ENCODE measurements at regions not wholly inside any gene's neighbourhood (a gene's known extent, or its start where the extent isn't known, plus 50 kb on each side); places are given as distances from the start of the nearest gene placed in this dataset.

- Histone ChIP-seq H3K36me3 (ENCODE audit: insufficient read depth, low read length) (no peaks in the 10 kb centered on the region), H3K4me3 (ENCODE audit: low read length) (no peak overlapping the region), H3K9me3 (ENCODE audit: low read length) (no peaks in the 10 kb centered on the region), H3K27me3 (ENCODE audit: insufficient read depth, low read depth, low read length) (no peaks in the 10 kb centered on the region), H3F3A (ENCODE audit: insufficient read depth, low read length, poor library complexity, severe bottlenecking) (no peaks in the 10 kb centered on the region), H3K27ac (ENCODE audit: low read length) (no peak overlapping the region), H3K79me2 (replicated peaks; ENCODE audit: insufficient read depth, low read length) (no peaks in the 10 kb centered on the region), H3K9me2 (ENCODE audit: insufficient read depth, low read length) (no peaks in the 10 kb centered on the region), H3K9ac (ENCODE audit: low read length) (no peak overlapping the region), H3K4me2 (ENCODE audit: low read length) (no peak overlapping the region), H4K20me1 (ENCODE audit: insufficient read depth) (no peaks in the 10 kb centered on the region), H2AFZ (ENCODE audit: low read depth, low read length) (no peak overlapping the region)
- TF ChIP-seq, protein P1, sequence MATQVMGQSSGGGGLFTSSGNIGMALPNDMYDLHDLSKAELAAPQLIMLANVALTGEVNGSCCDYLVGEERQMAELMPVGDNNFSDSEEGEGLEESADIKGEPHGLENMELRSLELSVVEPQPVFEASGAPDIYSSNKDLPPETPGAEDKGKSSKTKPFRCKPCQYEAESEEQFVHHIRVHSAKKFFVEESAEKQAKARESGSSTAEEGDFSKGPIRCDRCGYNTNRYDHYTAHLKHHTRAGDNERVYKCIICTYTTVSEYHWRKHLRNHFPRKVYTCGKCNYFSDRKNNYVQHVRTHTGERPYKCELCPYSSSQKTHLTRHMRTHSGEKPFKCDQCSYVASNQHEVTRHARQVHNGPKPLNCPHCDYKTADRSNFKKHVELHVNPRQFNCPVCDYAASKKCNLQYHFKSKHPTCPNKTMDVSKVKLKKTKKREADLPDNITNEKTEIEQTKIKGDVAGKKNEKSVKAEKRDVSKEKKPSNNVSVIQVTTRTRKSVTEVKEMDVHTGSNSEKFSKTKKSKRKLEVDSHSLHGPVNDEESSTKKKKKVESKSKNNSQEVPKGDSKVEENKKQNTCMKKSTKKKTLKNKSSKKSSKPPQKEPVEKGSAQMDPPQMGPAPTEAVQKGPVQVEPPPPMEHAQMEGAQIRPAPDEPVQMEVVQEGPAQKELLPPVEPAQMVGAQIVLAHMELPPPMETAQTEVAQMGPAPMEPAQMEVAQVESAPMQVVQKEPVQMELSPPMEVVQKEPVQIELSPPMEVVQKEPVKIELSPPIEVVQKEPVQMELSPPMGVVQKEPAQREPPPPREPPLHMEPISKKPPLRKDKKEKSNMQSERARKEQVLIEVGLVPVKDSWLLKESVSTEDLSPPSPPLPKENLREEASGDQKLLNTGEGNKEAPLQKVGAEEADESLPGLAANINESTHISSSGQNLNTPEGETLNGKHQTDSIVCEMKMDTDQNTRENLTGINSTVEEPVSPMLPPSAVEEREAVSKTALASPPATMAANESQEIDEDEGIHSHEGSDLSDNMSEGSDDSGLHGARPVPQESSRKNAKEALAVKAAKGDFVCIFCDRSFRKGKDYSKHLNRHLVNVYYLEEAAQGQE (IDR thresholded peaks at IDR 0.05; ENCODE audit: borderline replicate concordance): no peak
- TF ChIP-seq RAD21 (conservative IDR thresholded peaks at IDR 0.05): no peak
- TF ChIP-seq CTCF (IDR thresholded peaks at IDR 0.05; ENCODE audit: poor library complexity, severe bottlenecking): no peak
- TF ChIP-seq SMC3 (conservative IDR thresholded peaks at IDR 0.05; ENCODE audit: poor library complexity): no peak
- no peak for TF ChIP-seq POLR2AphosphoS5 (IDR thresholded peaks at IDR 0.05)
- no peak for TF ChIP-seq MXI1 (conservative IDR thresholded peaks at IDR 0.05; ENCODE audit: poor library complexity, severe bottlenecking)
These were observed 405.1 kb upstream of the CYRIA start for GRCh38 chr2:17070711-17071110.

DNA sequence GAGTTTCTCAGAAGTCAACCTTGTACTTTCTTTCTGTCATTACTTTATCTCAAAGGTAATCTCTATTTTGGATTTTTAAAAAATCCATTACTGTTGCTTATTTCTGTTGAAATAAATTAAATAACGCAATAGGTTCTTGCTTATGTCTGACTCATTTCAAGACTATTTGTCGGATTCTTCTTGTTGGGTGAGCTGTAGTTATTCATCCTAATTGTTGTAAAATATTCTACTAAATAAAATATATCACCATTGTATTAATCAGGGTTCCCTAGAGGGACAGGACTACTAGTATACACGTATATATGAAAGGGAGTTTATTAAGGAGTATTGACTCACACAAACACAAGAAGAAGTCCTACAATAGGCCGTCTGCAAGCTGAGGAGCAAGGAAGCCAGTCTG is 403.9 kb upstream of the CYRIA start:
- H3K4me2 ChIP-seq (ENCODE audit: low read length): no peak overlapping the region

More for the DNA sequence above, 403.9 kb upstream of the CYRIA start:
- no peaks in the 10 kb centered on the region for H3K9me2 ChIP-seq (ENCODE audit: insufficient read depth, low read length)
- TF ChIP-seq TAF1 (IDR thresholded peaks at IDR 0.05; ENCODE audit: low read depth) (no peak), MXI1 (conservative IDR thresholded peaks at IDR 0.05; ENCODE audit: poor library complexity, severe bottlenecking) (no peak), CTCF (IDR thresholded peaks at IDR 0.05; ENCODE audit: poor library complexity, severe bottlenecking) (no peak), RAD21 (conservative IDR thresholded peaks at IDR 0.05) (no peak), SMC3 (conservative IDR thresholded peaks at IDR 0.05; ENCODE audit: poor library complexity) (no peak), EP300 (conservative IDR thresholded peaks at IDR 0.05; ENCODE audit: poor library complexity, severe bottlenecking) (no peak), POLR2AphosphoS5 (IDR thresholded peaks at IDR 0.05) (no peak), EZH2 (IDR thresholded peaks at IDR 0.05; ENCODE audit: borderline replicate concordance, insufficient read depth, low read length, poor library complexity, severe bottlenecking) (no peak)
- TF ChIP-seq, protein P1 (IDR thresholded peaks at IDR 0.05; ENCODE audit: borderline replicate concordance): no peak
- H3K4me3 ChIP-seq (ENCODE audit: low read length): no peak overlapping the region
- no peaks in the 10 kb centered on the region for H3K79me2 ChIP-seq (replicated peaks; ENCODE audit: insufficient read depth, low read length)
- no peaks in the 10 kb centered on the region for H3K36me3 ChIP-seq (ENCODE audit: insufficient read depth, low read length)
- no peak overlapping the region for H3K9ac ChIP-seq (ENCODE audit: low read length)
- no peak overlapping the region for H2AFZ ChIP-seq (ENCODE audit: low read depth, low read length)
- H4K20me1 ChIP-seq (ENCODE audit: insufficient read depth): no peaks in the 10 kb centered on the region
- H3K9me3 ChIP-seq (ENCODE audit: low read length): no peaks in the 10 kb centered on the region
- no peak overlapping the region for H3K27ac ChIP-seq (ENCODE audit: low read length)
- no peaks in the 10 kb centered on the region for H3F3A ChIP-seq (ENCODE audit: insufficient read depth, low read length, poor library complexity, severe bottlenecking)
- no peaks in the 10 kb centered on the region for H3K27me3 ChIP-seq (ENCODE audit: insufficient read depth, low read depth, low read length)

All from neural cell (in vitro differentiated cells).